H1 (cell line): ENCODE measurements at regions not wholly inside any gene's neighbourhood (a gene's known extent, or its start where the extent isn't known, plus 50 kb on each side); places are given as distances from the start of the nearest gene placed in this dataset.

Experiments used
- TF ChIP-seq, protein P1 (sequence below): fragments of 300-600 bp; sonication (generic); IDR thresholded peaks from 2 replicates; pipeline ENCODE4 v1.7.1; 2012; ENCODE audit warnings: low read length, moderate library complexity, mild to moderate bottlenecking, inconsistent platforms; ENCODE audit not compliant: insufficient replicate concordance

DNA sequence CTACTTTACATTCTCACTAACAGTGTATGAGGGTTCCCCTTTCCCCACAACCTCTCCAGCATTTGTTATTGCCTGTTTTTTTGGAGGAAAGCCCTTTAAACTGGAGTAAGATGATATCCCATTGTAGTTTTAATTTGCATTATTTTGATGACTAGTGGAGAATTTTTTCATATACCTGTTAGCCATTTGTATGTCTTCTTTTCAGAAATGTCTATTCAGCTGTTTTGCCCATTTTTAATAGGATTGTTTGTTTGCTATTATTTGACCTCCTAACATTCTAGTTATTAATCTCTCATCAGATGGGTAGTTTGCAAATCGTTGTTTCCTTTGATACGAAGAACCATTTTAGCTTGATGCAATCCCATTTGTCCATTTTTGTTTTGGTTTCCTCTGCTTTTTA, 165.0 kb downstream of the GLUL start (continued):
- TF ChIP-seq, protein P1, sequence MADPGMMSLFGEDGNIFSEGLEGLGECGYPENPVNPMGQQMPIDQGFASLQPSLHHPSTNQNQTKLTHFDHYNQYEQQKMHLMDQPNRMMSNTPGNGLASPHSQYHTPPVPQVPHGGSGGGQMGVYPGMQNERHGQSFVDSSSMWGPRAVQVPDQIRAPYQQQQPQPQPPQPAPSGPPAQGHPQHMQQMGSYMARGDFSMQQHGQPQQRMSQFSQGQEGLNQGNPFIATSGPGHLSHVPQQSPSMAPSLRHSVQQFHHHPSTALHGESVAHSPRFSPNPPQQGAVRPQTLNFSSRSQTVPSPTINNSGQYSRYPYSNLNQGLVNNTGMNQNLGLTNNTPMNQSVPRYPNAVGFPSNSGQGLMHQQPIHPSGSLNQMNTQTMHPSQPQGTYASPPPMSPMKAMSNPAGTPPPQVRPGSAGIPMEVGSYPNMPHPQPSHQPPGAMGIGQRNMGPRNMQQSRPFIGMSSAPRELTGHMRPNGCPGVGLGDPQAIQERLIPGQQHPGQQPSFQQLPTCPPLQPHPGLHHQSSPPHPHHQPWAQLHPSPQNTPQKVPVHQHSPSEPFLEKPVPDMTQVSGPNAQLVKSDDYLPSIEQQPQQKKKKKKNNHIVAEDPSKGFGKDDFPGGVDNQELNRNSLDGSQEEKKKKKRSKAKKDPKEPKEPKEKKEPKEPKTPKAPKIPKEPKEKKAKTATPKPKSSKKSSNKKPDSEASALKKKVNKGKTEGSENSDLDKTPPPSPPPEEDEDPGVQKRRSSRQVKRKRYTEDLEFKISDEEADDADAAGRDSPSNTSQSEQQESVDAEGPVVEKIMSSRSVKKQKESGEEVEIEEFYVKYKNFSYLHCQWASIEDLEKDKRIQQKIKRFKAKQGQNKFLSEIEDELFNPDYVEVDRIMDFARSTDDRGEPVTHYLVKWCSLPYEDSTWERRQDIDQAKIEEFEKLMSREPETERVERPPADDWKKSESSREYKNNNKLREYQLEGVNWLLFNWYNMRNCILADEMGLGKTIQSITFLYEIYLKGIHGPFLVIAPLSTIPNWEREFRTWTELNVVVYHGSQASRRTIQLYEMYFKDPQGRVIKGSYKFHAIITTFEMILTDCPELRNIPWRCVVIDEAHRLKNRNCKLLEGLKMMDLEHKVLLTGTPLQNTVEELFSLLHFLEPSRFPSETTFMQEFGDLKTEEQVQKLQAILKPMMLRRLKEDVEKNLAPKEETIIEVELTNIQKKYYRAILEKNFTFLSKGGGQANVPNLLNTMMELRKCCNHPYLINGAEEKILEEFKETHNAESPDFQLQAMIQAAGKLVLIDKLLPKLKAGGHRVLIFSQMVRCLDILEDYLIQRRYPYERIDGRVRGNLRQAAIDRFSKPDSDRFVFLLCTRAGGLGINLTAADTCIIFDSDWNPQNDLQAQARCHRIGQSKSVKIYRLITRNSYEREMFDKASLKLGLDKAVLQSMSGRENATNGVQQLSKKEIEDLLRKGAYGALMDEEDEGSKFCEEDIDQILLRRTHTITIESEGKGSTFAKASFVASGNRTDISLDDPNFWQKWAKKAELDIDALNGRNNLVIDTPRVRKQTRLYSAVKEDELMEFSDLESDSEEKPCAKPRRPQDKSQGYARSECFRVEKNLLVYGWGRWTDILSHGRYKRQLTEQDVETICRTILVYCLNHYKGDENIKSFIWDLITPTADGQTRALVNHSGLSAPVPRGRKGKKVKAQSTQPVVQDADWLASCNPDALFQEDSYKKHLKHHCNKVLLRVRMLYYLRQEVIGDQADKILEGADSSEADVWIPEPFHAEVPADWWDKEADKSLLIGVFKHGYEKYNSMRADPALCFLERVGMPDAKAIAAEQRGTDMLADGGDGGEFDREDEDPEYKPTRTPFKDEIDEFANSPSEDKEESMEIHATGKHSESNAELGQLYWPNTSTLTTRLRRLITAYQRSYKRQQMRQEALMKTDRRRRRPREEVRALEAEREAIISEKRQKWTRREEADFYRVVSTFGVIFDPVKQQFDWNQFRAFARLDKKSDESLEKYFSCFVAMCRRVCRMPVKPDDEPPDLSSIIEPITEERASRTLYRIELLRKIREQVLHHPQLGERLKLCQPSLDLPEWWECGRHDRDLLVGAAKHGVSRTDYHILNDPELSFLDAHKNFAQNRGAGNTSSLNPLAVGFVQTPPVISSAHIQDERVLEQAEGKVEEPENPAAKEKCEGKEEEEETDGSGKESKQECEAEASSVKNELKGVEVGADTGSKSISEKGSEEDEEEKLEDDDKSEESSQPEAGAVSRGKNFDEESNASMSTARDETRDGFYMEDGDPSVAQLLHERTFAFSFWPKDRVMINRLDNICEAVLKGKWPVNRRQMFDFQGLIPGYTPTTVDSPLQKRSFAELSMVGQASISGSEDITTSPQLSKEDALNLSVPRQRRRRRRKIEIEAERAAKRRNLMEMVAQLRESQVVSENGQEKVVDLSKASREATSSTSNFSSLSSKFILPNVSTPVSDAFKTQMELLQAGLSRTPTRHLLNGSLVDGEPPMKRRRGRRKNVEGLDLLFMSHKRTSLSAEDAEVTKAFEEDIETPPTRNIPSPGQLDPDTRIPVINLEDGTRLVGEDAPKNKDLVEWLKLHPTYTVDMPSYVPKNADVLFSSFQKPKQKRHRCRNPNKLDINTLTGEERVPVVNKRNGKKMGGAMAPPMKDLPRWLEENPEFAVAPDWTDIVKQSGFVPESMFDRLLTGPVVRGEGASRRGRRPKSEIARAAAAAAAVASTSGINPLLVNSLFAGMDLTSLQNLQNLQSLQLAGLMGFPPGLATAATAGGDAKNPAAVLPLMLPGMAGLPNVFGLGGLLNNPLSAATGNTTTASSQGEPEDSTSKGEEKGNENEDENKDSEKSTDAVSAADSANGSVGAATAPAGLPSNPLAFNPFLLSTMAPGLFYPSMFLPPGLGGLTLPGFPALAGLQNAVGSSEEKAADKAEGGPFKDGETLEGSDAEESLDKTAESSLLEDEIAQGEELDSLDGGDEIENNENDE = no peak
